GM19468 (cell line): ENCODE measurements at regions not wholly inside any gene's neighbourhood (a gene's known extent, or its start where the extent isn't known, plus 50 kb on each side); places are given as distances from the start of the nearest gene placed in this dataset.

Experiments
- ATAC-seq: cut with Tn5 transposase; IDR thresholded peaks from one replicate; pipeline ENCODE4 v1.9.1; 2021; ENCODE audit warnings: mild to moderate bottlenecking, moderate library complexity, moderate number of reproducible peaks; ENCODE audit not compliant: unreplicated experiment; ENCODE audit errors: extremely low read depth

- ATAC-seq = no peak
Observed at GRCh38 chr21:15273244-15273643, 208.4 kb upstream of the NRIP1 start.

- no peak for ATAC-seq
Observed at GRCh38 chr21:15274701-15275485, 210.1 kb upstream of the NRIP1 start.

GRCh38 chr21:15275615-15276235 lies 210.9 kb upstream of the NRIP1 start:
- no peak for ATAC-seq

- ATAC-seq = no peak
Observed at GRCh38 chr21:15276243-15276642, 211.4 kb upstream of the NRIP1 start.

- no peak for ATAC-seq
Observed at GRCh38 chr21:15277466-15277865, 212.7 kb upstream of the NRIP1 start.

GRCh38 chr21:15278279-15278678 lies 213.5 kb upstream of the NRIP1 start:
- ATAC-seq = no peak

GRCh38 chr21:15278851-15279250 lies 214.1 kb upstream of the NRIP1 start:
- ATAC-seq = no peak

- no peak for ATAC-seq
Observed at GRCh38 chr21:15279482-15279881, 214.7 kb upstream of the NRIP1 start.

GRCh38 chr21:15281714-15282113 lies 216.9 kb upstream of the NRIP1 start:
- no peak for ATAC-seq

GRCh38 chr21:15282665-15283064 lies 217.9 kb upstream of the NRIP1 start:
- no peak for ATAC-seq

GRCh38 chr21:15283138-15283537 lies 218.3 kb upstream of the NRIP1 start:
- ATAC-seq = no peak

- ATAC-seq = no peak
Observed at GRCh38 chr21:15283789-15284188, 219.0 kb upstream of the NRIP1 start.

GRCh38 chr21:15285556-15285955 lies 220.8 kb upstream of the NRIP1 start:
- no peak for ATAC-seq

GRCh38 chr21:15289246-15289645 lies 224.4 kb upstream of the NRIP1 start:
- ATAC-seq = no peak

GRCh38 chr21:15289896-15290841 lies 225.4 kb upstream of the NRIP1 start:
- ATAC-seq = no peak

GRCh38 chr21:15291621-15292266 lies 226.9 kb upstream of the NRIP1 start:
- ATAC-seq = no peak

GRCh38 chr21:15293240-15293639 lies 228.4 kb upstream of the NRIP1 start:
- no peak for ATAC-seq

GRCh38 chr21:15295875-15296274 lies 231.1 kb upstream of the NRIP1 start:
- no peak for ATAC-seq

- ATAC-seq = no peak
Observed at GRCh38 chr21:15297824-15298223, 233.0 kb upstream of the NRIP1 start.

GRCh38 chr21:15298306-15298705 lies 233.5 kb upstream of the NRIP1 start:
- ATAC-seq = no peak
